ENCODE measurements at regions not wholly inside any gene's neighbourhood (a gene's known extent, or its start where the extent isn't known, plus 50 kb on each side); places are given as distances from the start of the nearest gene placed in this dataset.

DNA sequence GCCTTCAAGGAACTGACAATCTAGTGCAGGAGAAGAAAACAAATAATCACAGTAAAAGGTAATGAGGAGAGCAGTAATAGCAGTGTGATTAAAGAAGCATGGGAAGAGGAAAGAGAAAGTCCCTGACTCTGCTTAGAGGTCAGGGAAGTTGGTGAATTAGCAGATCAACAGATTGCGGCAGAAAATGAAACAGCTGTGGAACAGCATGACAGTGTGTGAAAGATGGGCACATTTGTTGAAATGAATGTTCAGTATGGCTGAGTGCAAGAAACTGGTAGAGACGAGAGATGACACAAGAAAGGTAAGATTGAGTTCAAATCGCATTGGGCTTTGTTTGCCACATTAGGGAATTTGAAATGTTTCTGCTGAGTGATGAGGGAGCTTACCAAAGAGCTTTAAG, 63.7 kb upstream of the RASSF8 start:
- no peak overlapping the region for H4K91ac ChIP-seq (ENCODE audit: low read length)
- DNase-seq = no peak
- H2BK120ac ChIP-seq (ENCODE audit: low read depth, low read length) = no peak overlapping the region
- H3K4me3 ChIP-seq (ENCODE audit: insufficient read depth in 1 of 2, low read depth in 1 of 2, low read length in 2 of 2) = no peak overlapping the region
- H3K36me3 ChIP-seq (ENCODE audit: control insufficient read depth in 1 of 2, insufficient read depth in 2 of 2, low read depth in 1 of 2, low read length in 2 of 2) = no peaks in the 10 kb centered on the region
- H3K9ac ChIP-seq (ENCODE audit: low read length) = no peak overlapping the region
- H3K4me2 ChIP-seq (ENCODE audit: low read length, poor library complexity, severe bottlenecking) = no peak overlapping the region
- H2BK15ac ChIP-seq (ENCODE audit: low read depth, poor library complexity, severe bottlenecking) = no peak overlapping the region
- no peak overlapping the region for H2AFZ ChIP-seq (ENCODE audit: low read depth, low read length)
- 93% methylated on average over 3 of the region's 3 CpGs for WGBS
- no peaks in the 10 kb centered on the region for H3K4me1 ChIP-seq (ENCODE audit: control insufficient read depth, insufficient read depth, low read depth, low read length)
- H2BK5ac ChIP-seq (ENCODE audit: low read depth, low read length, poor library complexity, severe bottlenecking) = no peak overlapping the region
- H3K27ac ChIP-seq (ENCODE audit: low read length, poor library complexity, severe bottlenecking) = no peak overlapping the region
- no peak overlapping the region for H2BK12ac ChIP-seq (ENCODE audit: low read length in 2 of 2)
- H3K79me1 ChIP-seq (replicated peaks; ENCODE audit: low read length, poor library complexity, severe bottlenecking) = no peaks in the 10 kb centered on the region
- no peak overlapping the region for H3K18ac ChIP-seq (ENCODE audit: low read depth in 1 of 2, low read length in 2 of 2)
- peaks cover 15% of the 10 kb centered on the region for H3K9me3 ChIP-seq (ENCODE audit: control insufficient read depth, low read length)
- no peak overlapping the region for H2AK5ac ChIP-seq (ENCODE audit: low read length, severe bottlenecking)
- H3K4ac ChIP-seq (ENCODE audit: low read depth in 1 of 2, low read length in 2 of 2) = no peak overlapping the region
- no peak overlapping the region for H3K23ac ChIP-seq (ENCODE audit: low read length in 2 of 2)
- no peak overlapping the region for H4K8ac ChIP-seq (ENCODE audit: low read length)
- H3K27me3 ChIP-seq (ENCODE audit: control insufficient read depth in 1 of 2, insufficient read depth in 1 of 2, low read length in 2 of 2) = no peaks in the 10 kb centered on the region
- no peak overlapping the region for H3K14ac ChIP-seq (ENCODE audit: low read length in 2 of 2)

DNA sequence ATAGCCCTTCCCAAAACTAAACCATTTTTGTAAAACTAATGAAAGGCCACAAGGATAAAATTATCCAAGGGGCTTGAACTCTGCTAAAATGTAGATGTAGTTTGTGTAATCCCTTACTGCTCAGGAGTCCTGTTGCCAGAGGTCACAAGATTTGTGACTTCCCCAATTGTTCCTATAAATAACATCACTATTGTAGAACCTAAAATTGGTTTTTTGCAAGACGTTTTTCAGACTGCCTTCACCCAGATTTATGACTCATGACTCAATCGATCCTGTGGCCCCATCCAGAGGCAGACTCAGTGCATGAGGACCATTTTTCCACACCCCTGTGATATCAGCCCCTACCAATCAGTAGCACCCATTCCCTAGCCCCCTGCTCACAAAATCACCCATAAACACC, 61.5 kb upstream of the RASSF8 start:
- Histone ChIP-seq H3K27me3 (ENCODE audit: control insufficient read depth in 1 of 2, insufficient read depth in 1 of 2, low read length in 2 of 2) (no peaks in the 10 kb centered on the region), H2AFZ (ENCODE audit: low read depth, low read length) (no peak overlapping the region), H3K14ac (ENCODE audit: low read length in 2 of 2) (no peak overlapping the region), H4K91ac (ENCODE audit: low read length) (no peak overlapping the region), H2BK12ac (ENCODE audit: low read length in 2 of 2) (no peak overlapping the region), H4K8ac (ENCODE audit: low read length) (no peak overlapping the region), H3K36me3 (ENCODE audit: control insufficient read depth in 1 of 2, insufficient read depth in 2 of 2, low read depth in 1 of 2, low read length in 2 of 2) (no peaks in the 10 kb centered on the region), H2AK5ac (ENCODE audit: low read length, severe bottlenecking) (no peak overlapping the region), H3K4ac (ENCODE audit: low read depth in 1 of 2, low read length in 2 of 2) (no peak overlapping the region), H3K79me1 (replicated peaks; ENCODE audit: low read length, poor library complexity, severe bottlenecking) (no peaks in the 10 kb centered on the region), H3K9ac (ENCODE audit: low read length) (no peak overlapping the region), H3K23ac (ENCODE audit: low read length in 2 of 2) (no peak overlapping the region), H3K4me1 (ENCODE audit: control insufficient read depth, insufficient read depth, low read depth, low read length) (no peaks in the 10 kb centered on the region), H3K4me3 (ENCODE audit: insufficient read depth in 1 of 2, low read depth in 1 of 2, low read length in 2 of 2) (no peak overlapping the region), H2BK120ac (ENCODE audit: low read depth, low read length) (no peak overlapping the region), H2BK15ac (ENCODE audit: low read depth, poor library complexity, severe bottlenecking) (no peak overlapping the region), H3K18ac (ENCODE audit: low read depth in 1 of 2, low read length in 2 of 2) (no peak overlapping the region), H3K4me2 (ENCODE audit: low read length, poor library complexity, severe bottlenecking) (no peak overlapping the region), H3K9me3 (ENCODE audit: control insufficient read depth, low read length) (peaks cover 15% of the 10 kb centered on the region), H2BK5ac (ENCODE audit: low read depth, low read length, poor library complexity, severe bottlenecking) (no peak overlapping the region), H3K27ac (ENCODE audit: low read length, poor library complexity, severe bottlenecking) (no peak overlapping the region)
- WGBS = 58% methylated on average over 2 of the region's 2 CpGs
- DNase-seq = no peak

DNA sequence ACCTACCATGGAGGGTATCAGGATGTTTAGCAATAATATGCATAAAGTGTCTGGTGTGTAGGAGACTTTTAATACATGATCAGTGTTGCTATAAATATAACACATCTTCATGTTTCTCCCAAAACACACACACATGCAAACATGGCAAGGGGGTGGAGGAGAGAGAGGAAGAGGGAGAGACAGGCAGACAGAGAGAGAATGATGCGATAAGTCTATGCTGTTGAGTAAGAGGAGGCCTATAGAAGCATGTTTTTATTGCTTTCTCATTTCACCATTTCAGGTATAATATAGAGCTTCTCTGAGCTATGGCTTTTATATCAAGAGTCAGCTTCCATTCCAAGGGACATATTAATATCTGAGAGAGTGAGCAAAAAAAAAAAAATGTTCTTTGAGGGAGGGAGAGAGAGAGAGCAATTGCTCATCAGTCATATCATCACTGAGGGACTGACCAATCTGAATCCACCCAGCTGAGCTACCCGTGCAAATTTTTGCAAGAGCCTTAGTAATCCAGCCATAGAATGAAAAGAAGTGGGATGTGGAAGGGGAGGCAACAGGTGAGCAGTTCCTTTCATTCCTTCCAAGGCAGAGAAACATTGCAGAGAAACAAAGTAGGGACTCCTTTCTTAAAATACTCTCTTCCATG, 54.8 kb upstream of the RASSF8 start:
- H3K4me3 ChIP-seq (ENCODE audit: insufficient read depth in 1 of 2, low read depth in 1 of 2, low read length in 2 of 2) = no peak overlapping the region
- no peaks in the 10 kb centered on the region for H3K36me3 ChIP-seq (ENCODE audit: control insufficient read depth in 1 of 2, insufficient read depth in 2 of 2, low read depth in 1 of 2, low read length in 2 of 2)
- H3K4me2 ChIP-seq (ENCODE audit: low read length, poor library complexity, severe bottlenecking) = no peak overlapping the region
- no peaks in the 10 kb centered on the region for H3K9me3 ChIP-seq (ENCODE audit: control insufficient read depth, low read length)
- no peak overlapping the region for H2BK12ac ChIP-seq (ENCODE audit: low read length in 2 of 2)
- H3K18ac ChIP-seq (ENCODE audit: low read depth in 1 of 2, low read length in 2 of 2) = no peak overlapping the region
- no peak overlapping the region for H2AK5ac ChIP-seq (ENCODE audit: low read length, severe bottlenecking)
- no peak overlapping the region for H3K14ac ChIP-seq (ENCODE audit: low read length in 2 of 2)
- DNase-seq = peak; percentile 3
- H2BK15ac ChIP-seq (ENCODE audit: low read depth, poor library complexity, severe bottlenecking) = no peak overlapping the region
- no peak overlapping the region for H4K91ac ChIP-seq (ENCODE audit: low read length)
- 80% methylated on average over 1 of the region's 2 CpGs for WGBS
- no peak overlapping the region for H3K9ac ChIP-seq (ENCODE audit: low read length)
- H3K27me3 ChIP-seq (ENCODE audit: control insufficient read depth in 1 of 2, insufficient read depth in 1 of 2, low read length in 2 of 2) = no peaks in the 10 kb centered on the region
- H3K79me1 ChIP-seq (replicated peaks; ENCODE audit: low read length, poor library complexity, severe bottlenecking) = no peaks in the 10 kb centered on the region
- no peak overlapping the region for H2BK120ac ChIP-seq (ENCODE audit: low read depth, low read length)
- no peak overlapping the region for H3K27ac ChIP-seq (ENCODE audit: low read length, poor library complexity, severe bottlenecking)
- H3K4me1 ChIP-seq (ENCODE audit: control insufficient read depth, insufficient read depth, low read depth, low read length) = no peaks in the 10 kb centered on the region
- H4K8ac ChIP-seq (ENCODE audit: low read length) = no peak overlapping the region
- H3K23ac ChIP-seq (ENCODE audit: low read length in 2 of 2) = no peak overlapping the region
- H2BK5ac ChIP-seq (ENCODE audit: low read depth, low read length, poor library complexity, severe bottlenecking) = no peak overlapping the region
- no peak overlapping the region for H3K4ac ChIP-seq (ENCODE audit: low read depth in 1 of 2, low read length in 2 of 2)
- H2AFZ ChIP-seq (ENCODE audit: low read depth, low read length) = no peak overlapping the region

DNA sequence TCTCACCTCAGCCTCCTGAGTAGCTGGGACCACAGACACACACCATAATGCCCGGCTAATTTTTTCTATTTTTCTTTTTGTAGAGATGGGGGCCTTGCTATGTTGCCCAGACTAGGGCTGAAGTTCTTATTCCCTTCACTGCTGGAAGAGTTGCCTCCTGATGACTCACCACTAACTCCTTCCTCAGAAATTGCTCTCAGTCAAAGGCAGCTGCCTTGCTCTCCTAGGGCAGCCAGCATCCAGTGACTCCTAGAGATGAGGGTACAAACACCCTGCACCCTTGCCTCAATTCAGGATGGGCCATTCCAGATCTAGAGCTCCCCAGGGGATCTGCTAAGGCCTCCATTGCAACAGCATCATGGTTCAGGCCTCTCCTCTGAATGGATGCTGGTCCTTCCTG, 54.0 kb upstream of the RASSF8 start:
- no peak overlapping the region for H2BK15ac ChIP-seq (ENCODE audit: low read depth, poor library complexity, severe bottlenecking)
- H2BK5ac ChIP-seq (ENCODE audit: low read depth, low read length, poor library complexity, severe bottlenecking) = no peak overlapping the region
- peak; percentile 18 for DNase-seq
- H2AFZ ChIP-seq (ENCODE audit: low read depth, low read length) = no peak overlapping the region
- 83% methylated on average over 1 of the region's 1 CpG for WGBS
- no peak overlapping the region for H4K8ac ChIP-seq (ENCODE audit: low read length)
- no peak overlapping the region for H3K4me3 ChIP-seq (ENCODE audit: insufficient read depth in 1 of 2, low read depth in 1 of 2, low read length in 2 of 2)
- H2BK120ac ChIP-seq (ENCODE audit: low read depth, low read length) = no peak overlapping the region
- no peak overlapping the region for H3K4me2 ChIP-seq (ENCODE audit: low read length, poor library complexity, severe bottlenecking)
- no peaks in the 10 kb centered on the region for H3K9me3 ChIP-seq (ENCODE audit: control insufficient read depth, low read length)
- H3K27me3 ChIP-seq (ENCODE audit: control insufficient read depth in 1 of 2, insufficient read depth in 1 of 2, low read length in 2 of 2) = no peaks in the 10 kb centered on the region
- H3K79me1 ChIP-seq (replicated peaks; ENCODE audit: low read length, poor library complexity, severe bottlenecking) = no peaks in the 10 kb centered on the region
- no peaks in the 10 kb centered on the region for H3K36me3 ChIP-seq (ENCODE audit: control insufficient read depth in 1 of 2, insufficient read depth in 2 of 2, low read depth in 1 of 2, low read length in 2 of 2)
- H3K18ac ChIP-seq (ENCODE audit: low read depth in 1 of 2, low read length in 2 of 2) = no peak overlapping the region
- no peak overlapping the region for H3K4ac ChIP-seq (ENCODE audit: low read depth in 1 of 2, low read length in 2 of 2)
- H3K14ac ChIP-seq (ENCODE audit: low read length in 2 of 2) = no peak overlapping the region
- no peak overlapping the region for H3K27ac ChIP-seq (ENCODE audit: low read length, poor library complexity, severe bottlenecking)
- H3K23ac ChIP-seq (ENCODE audit: low read length in 2 of 2) = no peak overlapping the region
- no peak overlapping the region for H4K91ac ChIP-seq (ENCODE audit: low read length)
- no peak overlapping the region for H2AK5ac ChIP-seq (ENCODE audit: low read length, severe bottlenecking)
- no peak overlapping the region for H3K9ac ChIP-seq (ENCODE audit: low read length)
- no peak overlapping the region for H2BK12ac ChIP-seq (ENCODE audit: low read length in 2 of 2)
- H3K4me1 ChIP-seq (ENCODE audit: control insufficient read depth, insufficient read depth, low read depth, low read length) = no peaks in the 10 kb centered on the region
